Loucy (cell line): ENCODE measurements at regions not wholly inside any gene's neighbourhood (a gene's known extent, or its start where the extent isn't known, plus 50 kb on each side); places are given as distances from the start of the nearest gene placed in this dataset.

Source experiments
- H2AFZ ChIP-seq: fragments of 200-600 bp; sonication (generic); 2 replicates; pipeline ENCODE4 v1.6.0; 2016; ENCODE audit warnings: antibody characterized with exemption, mild to moderate bottlenecking, low read length, moderate library complexity
- H3F3A ChIP-seq: fragments of 200-600 bp; 2 replicates; pipeline ENCODE4 v1.6.0; 2016; ENCODE audit warnings: antibody characterized with exemption, low read depth, mild to moderate bottlenecking
- H3K27me3 ChIP-seq: fragments of 200-600 bp; sonication (generic); 2 replicates; pipeline ENCODE4 v1.6.1; 2014; ENCODE audit warnings: low read length, mild to moderate bottlenecking; ENCODE audit not compliant: insufficient read depth, poor library complexity, severe bottlenecking
- H3K36me3 ChIP-seq: fragments of 200-600 bp; sonication (generic); 2 replicates; pipeline ENCODE4 v1.6.1; 2016; ENCODE audit warnings: low read length; ENCODE audit not compliant: insufficient read depth
- H3K4me1 ChIP-seq: fragments of 200-600 bp; sonication (generic); 2 replicates; pipeline ENCODE4 v1.5.1; 2014; ENCODE audit warnings: low read length, mild to moderate bottlenecking; ENCODE audit not compliant: insufficient read depth, poor library complexity, severe bottlenecking
- H3K4me2 ChIP-seq: fragments of 200-600 bp; sonication (generic); 2 replicates; pipeline ENCODE4 v1.6.0; 2014; ENCODE audit warnings: antibody characterized with exemption, low read length, low read depth, mild to moderate bottlenecking; ENCODE audit not compliant: poor library complexity, severe bottlenecking
- H3K4me3 ChIP-seq: fragments of 200-600 bp; sonication (generic); 2 replicates; pipeline ENCODE4 v1.5.1; 2014; ENCODE audit warnings: low read length, mild to moderate bottlenecking, mixed read lengths; ENCODE audit not compliant: poor library complexity, severe bottlenecking
- H3K79me2 ChIP-seq: fragments of 200-600 bp; sonication (generic); 2 replicates; pipeline ENCODE4 v1.6.1; 2014; ENCODE audit warnings: low read length; ENCODE audit not compliant: insufficient read depth
- H3K9ac ChIP-seq: fragments of 200-600 bp; sonication (generic); 2 replicates; pipeline ENCODE4 v1.6.0; 2014; ENCODE audit warnings: mild to moderate bottlenecking, low read depth, low read length, moderate library complexity; ENCODE audit not compliant: poor library complexity, severe bottlenecking
- H3K9me2 ChIP-seq: fragments of 200-600 bp; sonication (generic); replicated peaks from 2 replicates; pipeline ENCODE4 v1.6.1; 2016; ENCODE audit warnings: low read depth, low read length, mixed read lengths
- H3K9me3 ChIP-seq: fragments of 200-600 bp; sonication (generic); 2 replicates; pipeline ENCODE4 v1.6.1; 2014; ENCODE audit warnings: mild to moderate bottlenecking, antibody characterized with exemption, low read length, low read depth; ENCODE audit not compliant: insufficient read depth
- H4K20me1 ChIP-seq: fragments of 200-600 bp; sonication (generic); 2 replicates; pipeline ENCODE4 v1.6.0; 2014; ENCODE audit warnings: antibody characterized with exemption, low read length, mild to moderate bottlenecking; ENCODE audit not compliant: insufficient read depth, poor library complexity, severe bottlenecking
- CTCF ChIP-seq: fragments of 200-600 bp; sonication (generic); conservative IDR thresholded peaks from 2 replicates; pipeline ENCODE4 v1.5.1; 2014; ENCODE audit warnings: mild to moderate bottlenecking, antibody characterized with exemption, low read length
- EZH2phosphoT487 ChIP-seq: fragments of 200-600 bp; IDR thresholded peaks from 2 replicates; pipeline ENCODE4 v1.6.1; 2018; ENCODE audit warnings: antibody characterized with exemption, mild to moderate bottlenecking, moderate library complexity, borderline replicate concordance

GRCh38 chr14:49997991-49998390 lies 105.1 kb downstream of the ARF6 start:
- Histone ChIP-seq H3K4me2 (no peak overlapping the region), H3F3A (peaks cover 18% of the 10 kb centered on the region)

GRCh38 chr14:49999146-49999761 lies 106.4 kb downstream of the ARF6 start:
- Histone ChIP-seq H4K20me1 (no peaks in the 10 kb centered on the region), H3F3A (peaks cover 18% of the 10 kb centered on the region), H3K79me2 (no peaks in the 10 kb centered on the region), H3K27me3 (no peaks in the 10 kb centered on the region), H3K9me3 (no peaks in the 10 kb centered on the region), H2AFZ (peak overlapping the region; percentile 37; the same call in 1 of the 2 replicates), H3K4me3 (peak overlapping the region; percentile 63), H3K4me2 (peak overlapping the region; percentile 86), H3K9me2 (no peaks in the 10 kb centered on the region), H3K36me3 (no peaks in the 10 kb centered on the region), H3K4me1 (peaks cover 58% of the 10 kb centered on the region), H3K9ac (peak overlapping the region; percentile 77)
- no peak for TF ChIP-seq EZH2phosphoT487
- TF ChIP-seq CTCF = no peak

More at GRCh38 chr14:49997991-49998390, 105.1 kb downstream of the ARF6 start:
- H4K20me1 ChIP-seq = no peaks in the 10 kb centered on the region
- no peaks in the 10 kb centered on the region for H3K36me3 ChIP-seq
- no peak overlapping the region for H3K4me3 ChIP-seq
- H3K9me3 ChIP-seq = no peaks in the 10 kb centered on the region
- no peaks in the 10 kb centered on the region for H3K9me2 ChIP-seq
- H3K9ac ChIP-seq = peak overlapping the region; percentile 12
- no peaks in the 10 kb centered on the region for H3K79me2 ChIP-seq
- no peaks in the 10 kb centered on the region for H3K27me3 ChIP-seq
- no peak for TF ChIP-seq EZH2phosphoT487
- TF ChIP-seq CTCF = no peak
- H3K4me1 ChIP-seq = peaks cover 47% of the 10 kb centered on the region
- no peak overlapping the region for H2AFZ ChIP-seq

- peak overlapping the region; percentile 77 for H3K9ac ChIP-seq
- peaks cover 58% of the 10 kb centered on the region for H3K4me1 ChIP-seq
- H3K9me3 ChIP-seq = no peaks in the 10 kb centered on the region
- H3K79me2 ChIP-seq = no peaks in the 10 kb centered on the region
- no peaks in the 10 kb centered on the region for H4K20me1 ChIP-seq
- H3K27me3 ChIP-seq = no peaks in the 10 kb centered on the region
- H3K9me2 ChIP-seq = no peaks in the 10 kb centered on the region
- H3K4me3 ChIP-seq = peak overlapping the region; percentile 63
- H3K4me2 ChIP-seq = peak overlapping the region; percentile 86
- H3F3A ChIP-seq = peaks cover 18% of the 10 kb centered on the region
- TF ChIP-seq EZH2phosphoT487 (no peak), CTCF (no peak)
- no peak overlapping the region for H2AFZ ChIP-seq
- no peaks in the 10 kb centered on the region for H3K36me3 ChIP-seq
Measured at GRCh38 chr14:49999826-50000379, 107.0 kb downstream of the ARF6 start.
